K562 (cell line): ENCODE measurements at regions not wholly inside any gene's neighbourhood (a gene's known extent, or its start where the extent isn't known, plus 50 kb on each side); places are given as distances from the start of the nearest gene placed in this dataset.

Experiments
- ATAC-seq: fragments of 200-7000 bp; cut with Tn5 transposase; 3 replicates; pipeline ENCODE4 v1.9.1; 2020; ENCODE audit warnings: moderate library complexity
- BruUV-seq: library from RNA; stranded (reverse); fragments of 400-500 nt; replicated peaks from 2 replicates; lab custom pipeline; 2021; lab: Mats Ljungman, UMichigan
- CTCF ChIA-PET: fragments of 300-600 bp; formaldehyde crosslinking; extraction: SDS; loops from one replicate; lab custom pipeline; 2021; ENCODE audit warnings: low intra/inter-chr PET ratio; lab: Yijun Ruan, JAX
- POLR2A ChIA-PET: fragments of 300-600, 350-650 bp; sonication (Branson Sonifier 250); formaldehyde crosslinking; extraction: SDS; loops from one replicate; lab custom pipeline; 2021; ENCODE audit warnings: antibody characterized with exemption, inconsistent platforms; lab: Yijun Ruan, JAX
- DNase-seq, 4 experiments: peaks; one replicate each; pipeline versions ENCODE4 v3.0.0 to v3.0.0-alpha.2; 2011 to 2018; ENCODE audit warnings: low spot score in 3 of 4, mixed read lengths in 3 of 4; ENCODE audit errors: extremely low read depth in 1 of 4
- FAIRE-seq: peaks from 2 replicates; lab custom pipeline; 2011; peaks lifted over from hg19 to GRCh38; lab: Jason Lieb, UNC
- H2AFZ ChIP-seq: 2 replicates; pipeline ENCODE4 v1.6.0; 2011; ENCODE audit warnings: low read depth, low read length, control low read depth, inconsistent platforms
- H3K27ac ChIP-seq: fragments of 200-600 bp; 3 replicates; pipeline ENCODE4 v1.8.0; 2011; ENCODE audit warnings: low read depth, mild to moderate bottlenecking, control low read depth, inconsistent platforms, low read length, moderate library complexity, mixed read lengths; ENCODE audit errors: extremely low read depth
- H3K27me3 ChIP-seq, 2 experiments: fragments of 300-600 bp in 1 of 2; 2 replicates in 1 of 2; 3 replicates in 1 of 2; pipeline versions ENCODE4 v1.6.0 to v1.8.0; 2011; ENCODE audit warnings: inconsistent platforms in 2 of 2, low read length in 2 of 2, mild to moderate bottlenecking in 1 of 2, mixed read lengths in 1 of 2, moderate library complexity in 1 of 2; ENCODE audit not compliant: control insufficient read depth in 2 of 2, insufficient read depth in 2 of 2
- H3K36me3 ChIP-seq: fragments of 300-600 bp; 3 replicates; pipeline ENCODE4 v1.8.0; 2011; ENCODE audit warnings: mild to moderate bottlenecking, low read length, inconsistent platforms; ENCODE audit not compliant: control insufficient read depth, insufficient read depth
- H3K4me1 ChIP-seq, 2 experiments: fragments of 200-600 bp in 1 of 2; replicated peaks in 1 of 2; 2 replicates in 1 of 2; 3 replicates in 1 of 2; pipeline versions ENCODE4 v1.5.1 to v1.8.0; 2011; ENCODE audit warnings: inconsistent platforms in 2 of 2, low read length in 2 of 2, mild to moderate bottlenecking in 1 of 2, mixed read lengths in 1 of 2, moderate library complexity in 1 of 2; ENCODE audit not compliant: control insufficient read depth in 2 of 2, insufficient read depth in 2 of 2
- H3K4me2 ChIP-seq: 2 replicates; pipeline ENCODE4 v1.6.1; 2011; ENCODE audit warnings: low read length, control low read depth, inconsistent platforms, mixed read lengths; ENCODE audit not compliant: insufficient read depth
- H3K4me3 ChIP-seq: fragments of 200-600 bp; sonication (generic), shearing (Covaris generic); 2 replicates; pipeline ENCODE4 v1.5.1; 2016; ENCODE audit warnings: control low read depth, inconsistent platforms
- H3K79me2 ChIP-seq: fragments of 200-600 bp; 3 replicates; pipeline ENCODE4 v1.8.0; 2011; ENCODE audit warnings: low read length, inconsistent platforms; ENCODE audit not compliant: control insufficient read depth, insufficient read depth
- H3K9ac ChIP-seq, 2 experiments: 2 replicates each; pipeline versions ENCODE4 v1.6.0 to v1.6.1; 2011; ENCODE audit warnings: low read depth in 2 of 2, low read length in 2 of 2, control low read depth in 1 of 2, inconsistent platforms in 1 of 2, mild to moderate bottlenecking in 1 of 2, mixed read lengths in 1 of 2; ENCODE audit not compliant: insufficient read depth in 1 of 2
- H3K9me1 ChIP-seq: one replicate; pipeline ENCODE4 v1.6.0; 2011; ENCODE audit warnings: inconsistent platforms, mild to moderate bottlenecking, low read length, moderate library complexity; ENCODE audit not compliant: control insufficient read depth, insufficient read depth
- H3K9me3 ChIP-seq: replicated peaks from 2 replicates; pipeline ENCODE4 v1.5.1; 2011; ENCODE audit warnings: low read depth, low read length, inconsistent platforms; ENCODE audit not compliant: control insufficient read depth, insufficient read depth
- H4K20me1 ChIP-seq: replicated peaks from 2 replicates; pipeline ENCODE4 v1.6.1; 2011; ENCODE audit warnings: low read length, inconsistent platforms, mixed read lengths; ENCODE audit not compliant: control insufficient read depth, insufficient read depth
- GTF2F1 ChIP-seq: IDR thresholded peaks from 2 replicates; pipeline ENCODE4 v1.6.1; 2011; ENCODE audit warnings: low read depth, low read length, improper control_type of control experiment
- HOXB6 ChIP-seq: fragments of 250-450 bp; sonication (Bioruptor Pico); IDR thresholded peaks from 2 replicates; pipeline ENCODE4 v1.5.1; 2022; ENCODE audit warnings: mild to moderate bottlenecking, borderline replicate concordance
- SMARCC2 ChIP-seq: fragments of 450-650 bp; IDR thresholded peaks from 2 replicates; pipeline ENCODE4 v1.6.1; 2017; ENCODE audit warnings: antibody characterized with exemption, moderate library complexity, mild to moderate bottlenecking, low read depth
- ZBTB40 ChIP-seq, 2 experiments: fragments of 450-650 bp in 1 of 2; sonication (generic) in 1 of 2; formaldehyde crosslinking in 1 of 2; IDR thresholded peaks; 2 replicates each; pipeline versions ENCODE4 v1.7.1 to v1.9.0; 2016 to 2022; ENCODE audit warnings: inconsistent platforms in 1 of 2, mild to moderate bottlenecking in 1 of 2, missing genetic modification reagents in 1 of 2
- ZNF699 ChIP-seq: fragments of 250-450 bp; sonication (Bioruptor Pico); IDR thresholded peaks from 2 replicates; pipeline ENCODE4 v1.8.0; 2021; ENCODE audit warnings: mild to moderate bottlenecking, moderate library complexity; ENCODE audit not compliant: insufficient replicate concordance
- WGBS: fragments of 100-300 bp; shearing (Covaris generic); methylation state at CpG from one replicate; pipeline ENCODE4 v1.1.6; 2016; ENCODE audit warnings: low coverage, mixed read lengths; ENCODE audit not compliant: insufficient coverage; ENCODE audit errors: missing lambda C conversion rate; 5-methylcytosine and 5-hydroxymethylcytosine counted together
- in situ Hi-C: fragments of 300-500 bp; cut with MboI; formaldehyde crosslinking; loops from 4 replicates; pipeline ENCODE4 v1.15.0; 2018; ENCODE audit warnings: inconsistent platforms, mixed read lengths
- intact Hi-C: fragments of 100-400 bp; cut with micrococcal nuclease; formaldehyde crosslinking; loops from 2 replicates; pipeline ENCODE4 v1.14.2; 2022

DNA sequence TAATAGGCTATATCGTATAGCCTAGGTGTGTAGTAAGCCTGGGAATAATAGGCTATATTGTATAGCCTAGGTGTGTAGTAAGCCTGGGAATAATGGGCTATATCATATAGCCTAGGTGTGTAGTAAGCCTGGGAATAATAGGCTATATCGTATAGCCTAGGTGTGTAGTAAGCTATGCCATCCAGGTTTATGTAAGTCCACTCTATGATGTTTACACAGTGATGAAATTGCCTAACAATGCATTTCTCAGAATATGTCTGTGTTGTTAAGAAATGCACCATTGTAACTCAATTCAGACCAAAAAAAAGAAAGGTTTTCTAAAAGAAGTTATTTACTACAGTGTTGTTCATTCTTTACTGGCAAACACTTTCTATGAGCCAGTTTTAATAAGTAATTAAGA lies 1387.2 kb downstream of the STIM2 start:
- POLR2A ChIA-PET = no interaction called here
- Histone ChIP-seq H3K36me3 (no peaks in the 10 kb centered on the region), H3K4me1 (no peaks in the 10 kb centered on the region), H3K9me3 (no peaks in the 10 kb centered on the region), H4K20me1 (no peaks in the 10 kb centered on the region), H3K27me3 (no peaks in the 10 kb centered on the region), H2AFZ (no peak overlapping the region), H3K4me2 (no peak overlapping the region), H3K9ac (no peak overlapping the region), H3K79me2 (no peaks in the 10 kb centered on the region), H3K9me1 (no peaks in the 10 kb centered on the region), H3K4me3 (no peak overlapping the region), H3K27ac (no peak overlapping the region)
- in situ Hi-C loops = no loop called here
- FAIRE-seq (no peak), ATAC-seq (no peak), DNase-seq (no peak)
- intact Hi-C loops = no loop called here
- CTCF ChIA-PET = no interaction called here
- 0% methylated on average over 2 of the region's 2 CpGs for WGBS
- no TSS peak for BruUV-seq
- TF ChIP-seq SMARCC2 (no peak), ZNF699 (CRISPR knock-in tag) (no peak)

DNA sequence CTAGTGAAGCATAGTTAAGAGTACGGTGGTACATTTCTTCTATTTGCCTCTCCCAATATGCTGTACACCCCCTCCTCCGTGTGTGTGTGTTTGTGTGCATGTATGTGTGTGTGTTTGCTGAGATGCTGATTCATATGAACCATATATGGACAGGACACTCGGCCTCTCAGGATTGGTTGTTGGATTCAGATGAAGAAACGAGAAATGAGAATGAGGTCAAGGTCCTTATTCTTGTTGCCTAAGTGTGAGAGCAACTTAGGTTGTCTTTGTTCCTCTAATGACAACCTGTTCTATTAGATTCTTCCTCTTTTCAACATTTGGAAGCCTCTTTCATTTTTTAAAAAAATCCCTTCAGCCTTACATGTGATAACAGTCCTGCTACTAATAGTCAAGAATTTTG lies 1387.6 kb downstream of the STIM2 start:
- CTCF ChIA-PET = no interaction called here
- no peaks in the 10 kb centered on the region for H3K79me2 ChIP-seq
- intact Hi-C loops = no loop called here
- TF ChIP-seq GTF2F1 (no peak), HOXB6 (CRISPR knock-in tag) (no peak), ZBTB40 (IDR thresholded peaks at IDR 0.05) (no peak), ZBTB40 (CRISPR knock-in tag; IDR thresholded peaks at IDR 0.05) (no peak)

More for the DNA sequence above, 1387.6 kb downstream of the STIM2 start:
- Histone ChIP-seq H3K9me3 (no peaks in the 10 kb centered on the region), H3K9me1 (no peaks in the 10 kb centered on the region), H3K9ac (no peak overlapping the region), H2AFZ (no peak overlapping the region), H3K4me2 (no peak overlapping the region), H3K27me3 (no peaks in the 10 kb centered on the region), H3K4me3 (no peak overlapping the region), H4K20me1 (no peaks in the 10 kb centered on the region), H3K27ac (no peak overlapping the region), H3K36me3 (no peaks in the 10 kb centered on the region), H3K4me1 (no peaks in the 10 kb centered on the region)
- ATAC-seq (no peak), FAIRE-seq (no peak), DNase-seq (no peak)
- no TSS peak for BruUV-seq
- 2% methylated on average over 4 of the region's 4 CpGs for WGBS
- POLR2A ChIA-PET = no interaction called here
- in situ Hi-C loops = no loop called here
